ENCODE measurements at regions not wholly inside any gene's neighbourhood (a gene's known extent, or its start where the extent isn't known, plus 50 kb on each side); places are given as distances from the start of the nearest gene placed in this dataset.
A peak's percentile ranks its signal among the peaks of the same experiment; 100 is the strongest.

DNA sequence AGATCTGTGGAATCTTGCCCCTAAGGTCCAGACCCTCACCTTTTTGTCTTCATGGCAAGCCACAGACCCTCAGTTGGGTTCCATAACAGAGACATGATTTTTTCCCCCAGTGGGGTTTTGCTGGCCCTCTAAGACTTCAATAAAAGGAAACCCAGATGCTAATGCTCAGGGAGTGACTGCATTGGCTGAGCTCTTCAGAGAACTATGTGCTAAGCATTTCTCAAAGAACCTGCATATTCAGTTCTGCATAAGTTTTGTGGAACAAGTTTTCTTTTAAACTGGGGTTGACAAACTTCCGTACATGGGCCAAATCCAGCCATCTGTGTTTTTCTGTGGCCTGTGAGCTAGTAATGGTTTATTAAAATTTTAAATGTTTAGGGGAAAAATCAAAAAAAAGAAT is 159.8 kb upstream of the GDNF start:
- no CpG with 5 or more reads among the region's 1 CpG for WGBS (ENCODE audit: extremely low coverage, insufficient coverage, low lambda C conversion rate)
- no peaks in the 10 kb centered on the region for H3K27me3 ChIP-seq (ENCODE audit: insufficient read depth, low read length, poor library complexity)

DNA sequence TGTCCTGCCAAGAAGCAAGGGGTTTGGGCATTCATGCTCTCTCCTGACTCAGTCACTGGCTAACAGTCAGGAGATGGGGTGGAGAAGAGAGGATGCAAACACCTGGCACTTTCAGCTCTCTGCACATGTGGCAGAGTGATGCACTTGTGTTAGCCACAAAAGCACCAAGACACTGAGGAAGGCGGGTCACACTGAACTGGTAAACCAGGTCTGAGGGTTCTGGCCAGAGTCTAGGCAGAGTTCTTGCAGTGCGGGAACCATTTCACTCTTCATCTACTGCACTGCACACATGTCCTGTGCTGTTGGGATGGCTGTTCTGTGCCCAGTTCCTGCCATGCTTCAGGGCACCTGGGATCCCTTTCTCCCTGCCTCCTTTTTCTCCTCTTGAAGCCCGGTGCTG is 157.1 kb upstream of the GDNF start:
- no peaks in the 10 kb centered on the region for H3K27me3 ChIP-seq (ENCODE audit: insufficient read depth, low read length, poor library complexity)
- H2AK5ac ChIP-seq (ENCODE audit: low read length), result no peak overlapping the region
- H4K8ac ChIP-seq (ENCODE audit: low read depth, low read length), result no peak overlapping the region
- H3K79me1 ChIP-seq (ENCODE audit: low read length), result no peaks in the 10 kb centered on the region
- no CpG with 5 or more reads among the region's 3 CpGs for WGBS (ENCODE audit: extremely low coverage, insufficient coverage, low lambda C conversion rate)
- H3K23ac ChIP-seq (ENCODE audit: low read length), result no peak overlapping the region
- peaks cover 7% of the 10 kb centered on the region for H3K4me1 ChIP-seq (ENCODE audit: control insufficient read depth, low read depth, low read length)
- H3K4me2 ChIP-seq (ENCODE audit: low read length), result no peak overlapping the region
- no peak for DNase-seq
- no peak overlapping the region for H3K4me3 ChIP-seq (ENCODE audit: low read length)
- no peak overlapping the region for H2BK15ac ChIP-seq (replicated peaks; ENCODE audit: low read depth)
- H3K56ac ChIP-seq (ENCODE audit: low read length), result no peak overlapping the region
- no peak overlapping the region for H2BK5ac ChIP-seq (ENCODE audit: low read length)
- H3K18ac ChIP-seq (ENCODE audit: low read length), result no peak overlapping the region
- no peak overlapping the region for H2BK120ac ChIP-seq (ENCODE audit: low read depth, low read length)
- H4K5ac ChIP-seq (ENCODE audit: low read length), result no peak overlapping the region
- no peaks in the 10 kb centered on the region for H3K79me2 ChIP-seq (ENCODE audit: control insufficient read depth, insufficient read depth, low read length)
- H3K36me3 ChIP-seq (ENCODE audit: control insufficient read depth, insufficient read depth, low read length), result no peaks in the 10 kb centered on the region
- H3K4ac ChIP-seq (ENCODE audit: low read depth, low read length), result no peak overlapping the region
- H3K27ac ChIP-seq (ENCODE audit: low read depth, low read length), result no peak overlapping the region
- no peak overlapping the region for H3K9ac ChIP-seq (ENCODE audit: low read length)

More for the DNA sequence above, 159.8 kb upstream of the GDNF start:
- no peak overlapping the region for H3K9ac ChIP-seq (ENCODE audit: low read length)
- no peak overlapping the region for H3K4me3 ChIP-seq (ENCODE audit: low read length)
- no peak overlapping the region for H2BK5ac ChIP-seq (ENCODE audit: low read length)
- H3K56ac ChIP-seq (ENCODE audit: low read length), result no peak overlapping the region
- no peak overlapping the region for H3K23ac ChIP-seq (ENCODE audit: low read length)
- H2AK5ac ChIP-seq (ENCODE audit: low read length), result no peak overlapping the region
- no peak overlapping the region for H4K5ac ChIP-seq (ENCODE audit: low read length)
- H3K27ac ChIP-seq (ENCODE audit: low read depth, low read length), result no peak overlapping the region
- no peak overlapping the region for H3K4ac ChIP-seq (ENCODE audit: low read depth, low read length)
- no peak overlapping the region for H2BK15ac ChIP-seq (replicated peaks; ENCODE audit: low read depth)
- DNase-seq, result no peak
- peaks cover 5% of the 10 kb centered on the region for H3K4me1 ChIP-seq (ENCODE audit: control insufficient read depth, low read depth, low read length)
- no peak overlapping the region for H4K8ac ChIP-seq (ENCODE audit: low read depth, low read length)
- H3K79me1 ChIP-seq (ENCODE audit: low read length), result no peaks in the 10 kb centered on the region
- H3K79me2 ChIP-seq (ENCODE audit: control insufficient read depth, insufficient read depth, low read length), result no peaks in the 10 kb centered on the region
- no peak overlapping the region for H3K4me2 ChIP-seq (ENCODE audit: low read length)
- H2BK120ac ChIP-seq (ENCODE audit: low read depth, low read length), result no peak overlapping the region
- H3K18ac ChIP-seq (ENCODE audit: low read length), result no peak overlapping the region
- H3K36me3 ChIP-seq (ENCODE audit: control insufficient read depth, insufficient read depth, low read length), result no peaks in the 10 kb centered on the region

DNA sequence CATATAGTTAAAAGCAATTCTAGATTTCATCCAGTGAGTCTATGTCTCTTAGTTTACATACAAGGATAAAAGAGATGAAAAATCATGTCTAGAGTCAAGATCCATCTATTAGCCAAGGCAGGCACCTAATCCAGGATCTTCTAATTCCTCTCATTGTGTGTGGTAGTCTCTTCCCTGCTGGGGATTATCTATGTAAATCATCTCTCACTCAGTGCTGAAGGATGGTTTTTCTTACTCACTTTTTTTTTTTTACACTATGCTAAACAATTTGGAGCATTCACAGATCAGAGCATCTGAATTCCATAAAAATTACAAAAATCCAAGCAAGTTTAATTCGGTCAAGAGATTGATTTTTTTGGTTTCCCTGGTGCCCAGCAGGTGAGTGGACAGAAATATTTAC is 154.9 kb upstream of the GDNF start:
- H3K27ac ChIP-seq (ENCODE audit: low read depth, low read length), result no peak overlapping the region
- H2BK15ac ChIP-seq (replicated peaks; ENCODE audit: low read depth), result no peak overlapping the region
- H2BK120ac ChIP-seq (ENCODE audit: low read depth, low read length), result no peak overlapping the region
- H3K36me3 ChIP-seq (ENCODE audit: control insufficient read depth, insufficient read depth, low read length), result no peaks in the 10 kb centered on the region
- H3K56ac ChIP-seq (ENCODE audit: low read length), result no peak overlapping the region
- H3K79me1 ChIP-seq (ENCODE audit: low read length), result no peaks in the 10 kb centered on the region
- H4K8ac ChIP-seq (ENCODE audit: low read depth, low read length), result no peak overlapping the region
- H3K4me1 ChIP-seq (ENCODE audit: control insufficient read depth, low read depth, low read length), result peaks cover 7% of the 10 kb centered on the region
- H3K79me2 ChIP-seq (ENCODE audit: control insufficient read depth, insufficient read depth, low read length), result no peaks in the 10 kb centered on the region
- no peaks in the 10 kb centered on the region for H3K27me3 ChIP-seq (ENCODE audit: insufficient read depth, low read length, poor library complexity)
- H3K4me2 ChIP-seq (ENCODE audit: low read length), result no peak overlapping the region
- H3K23ac ChIP-seq (ENCODE audit: low read length), result no peak overlapping the region
- no peak overlapping the region for H3K4me3 ChIP-seq (ENCODE audit: low read length)
- H2AK5ac ChIP-seq (ENCODE audit: low read length), result no peak overlapping the region
- H3K18ac ChIP-seq (ENCODE audit: low read length), result no peak overlapping the region
- no peak overlapping the region for H2BK5ac ChIP-seq (ENCODE audit: low read length)
- peak; percentile 71 for DNase-seq
- no CpG with 5 or more reads among the region's 1 CpG for WGBS (ENCODE audit: extremely low coverage, insufficient coverage, low lambda C conversion rate)
- no peak overlapping the region for H3K9ac ChIP-seq (ENCODE audit: low read length)
- no peak overlapping the region for H4K5ac ChIP-seq (ENCODE audit: low read length)
- H3K4ac ChIP-seq (ENCODE audit: low read depth, low read length), result no peak overlapping the region

DNA sequence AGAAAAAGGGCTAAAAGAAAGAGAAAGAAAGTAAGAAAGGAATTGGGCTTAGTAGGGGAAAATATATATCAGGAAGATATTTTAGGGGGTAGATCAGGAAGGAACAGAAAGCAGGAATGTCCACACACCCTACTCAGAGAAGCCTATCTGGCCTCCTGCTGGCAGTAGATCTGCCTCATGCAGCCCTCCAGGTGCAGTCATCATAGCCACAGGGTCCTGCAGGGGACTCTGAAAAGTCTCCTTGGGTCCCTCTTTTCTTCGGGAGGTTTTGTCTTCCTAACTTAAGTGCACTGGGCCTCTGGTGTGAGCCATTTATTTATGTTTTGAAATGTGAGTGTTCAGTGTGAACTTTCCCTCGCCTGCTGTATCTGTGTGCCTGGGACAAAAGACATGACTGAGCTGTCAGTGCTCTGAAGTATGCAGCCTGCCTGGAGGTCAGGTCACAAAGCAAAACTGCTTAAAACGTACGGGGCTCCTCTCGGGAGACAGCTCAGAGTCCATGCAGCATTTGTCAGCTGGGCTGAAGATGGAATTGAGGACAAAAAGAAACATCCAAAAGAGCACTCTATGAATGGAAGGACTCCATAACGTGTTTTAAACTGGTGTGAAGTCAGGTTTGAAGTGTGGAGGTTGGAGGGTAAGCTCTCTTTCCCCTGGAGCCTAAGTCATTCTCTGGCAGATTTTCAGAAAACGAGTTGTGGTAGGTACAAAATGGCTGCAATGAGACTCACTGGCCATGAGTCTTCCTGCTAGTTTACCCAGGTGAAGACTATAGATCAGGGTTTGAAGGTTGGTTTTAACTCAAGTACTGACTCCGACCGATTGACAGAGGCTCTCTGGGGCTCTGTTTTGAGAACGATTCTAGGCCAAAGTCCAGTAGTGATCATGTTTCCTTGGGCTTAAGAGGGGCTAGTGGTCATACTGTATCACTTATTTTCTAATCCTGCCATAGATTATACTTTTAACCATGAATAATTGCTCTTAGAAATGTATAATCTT is 151.8 kb upstream of the GDNF start:
- Histone ChIP-seq H3K27me3 (ENCODE audit: insufficient read depth, low read length, poor library complexity) (no peaks in the 10 kb centered on the region), H3K79me1 (ENCODE audit: low read length) (no peaks in the 10 kb centered on the region)
- DNase-seq, result peak; percentile 35

DNA sequence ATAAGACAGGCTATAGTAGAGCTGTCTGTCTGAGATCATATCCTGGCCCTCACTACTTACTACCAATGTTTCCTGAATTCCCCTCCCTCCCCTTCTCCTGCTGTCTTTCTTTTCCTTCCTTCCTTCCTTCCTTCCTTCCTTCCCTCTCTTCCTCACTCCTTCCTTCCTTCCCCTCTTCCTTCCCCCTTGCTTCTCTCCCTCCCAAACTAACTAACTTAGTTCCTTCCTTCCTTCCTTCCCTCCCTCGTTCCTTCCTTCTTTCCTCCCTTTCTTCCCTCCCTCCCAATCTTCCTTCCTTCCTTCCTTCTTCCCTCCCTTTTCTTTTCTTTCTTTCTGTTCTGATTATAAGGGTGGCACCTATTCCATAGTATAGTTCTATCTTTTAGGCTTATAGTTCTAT is 150.0 kb upstream of the GDNF start:
- Histone ChIP-seq H3K4me3 (ENCODE audit: low read length) (no peak overlapping the region), H3K56ac (ENCODE audit: low read length) (no peak overlapping the region), H4K5ac (ENCODE audit: low read length) (no peak overlapping the region), H3K79me2 (ENCODE audit: control insufficient read depth, insufficient read depth, low read length) (no peaks in the 10 kb centered on the region), H3K36me3 (ENCODE audit: control insufficient read depth, insufficient read depth, low read length) (no peaks in the 10 kb centered on the region), H2BK5ac (ENCODE audit: low read length) (no peak overlapping the region), H2AK5ac (ENCODE audit: low read length) (no peak overlapping the region), H4K8ac (ENCODE audit: low read depth, low read length) (no peak overlapping the region), H2BK15ac (replicated peaks; ENCODE audit: low read depth) (no peak overlapping the region), H3K4me2 (ENCODE audit: low read length) (no peak overlapping the region), H3K79me1 (ENCODE audit: low read length) (no peaks in the 10 kb centered on the region), H3K18ac (ENCODE audit: low read length) (no peak overlapping the region), H3K27me3 (ENCODE audit: insufficient read depth, low read length, poor library complexity) (no peaks in the 10 kb centered on the region), H3K4me1 (ENCODE audit: control insufficient read depth, low read depth, low read length) (peaks cover 2% of the 10 kb centered on the region), H3K23ac (ENCODE audit: low read length) (no peak overlapping the region), H2BK120ac (ENCODE audit: low read depth, low read length) (no peak overlapping the region), H3K9ac (ENCODE audit: low read length) (no peak overlapping the region), H3K27ac (ENCODE audit: low read depth, low read length) (no peak overlapping the region), H3K4ac (ENCODE audit: low read depth, low read length) (no peak overlapping the region)
- WGBS (ENCODE audit: extremely low coverage, insufficient coverage, low lambda C conversion rate), result 100% methylated on average over 1 of the region's 1 CpG
- DNase-seq, result no peak

More for the DNA sequence above, 151.8 kb upstream of the GDNF start:
- Histone ChIP-seq H3K4ac (ENCODE audit: low read depth, low read length) (no peak overlapping the region), H3K4me1 (ENCODE audit: control insufficient read depth, low read depth, low read length) (peaks cover 7% of the 10 kb centered on the region), H2BK5ac (ENCODE audit: low read length) (no peak overlapping the region), H2AK5ac (ENCODE audit: low read length) (no peak overlapping the region), H3K9ac (ENCODE audit: low read length) (no peak overlapping the region), H4K5ac (ENCODE audit: low read length) (no peak overlapping the region), H3K27ac (ENCODE audit: low read depth, low read length) (no peak overlapping the region), H3K4me2 (ENCODE audit: low read length) (no peak overlapping the region), H3K23ac (ENCODE audit: low read length) (no peak overlapping the region), H3K18ac (ENCODE audit: low read length) (no peak overlapping the region), H2BK15ac (replicated peaks; ENCODE audit: low read depth) (no peak overlapping the region), H4K8ac (ENCODE audit: low read depth, low read length) (no peak overlapping the region), H3K36me3 (ENCODE audit: control insufficient read depth, insufficient read depth, low read length) (no peaks in the 10 kb centered on the region), H3K56ac (ENCODE audit: low read length) (peak overlapping the region; percentile 29), H3K4me3 (ENCODE audit: low read length) (no peak overlapping the region), H3K79me2 (ENCODE audit: control insufficient read depth, insufficient read depth, low read length) (no peaks in the 10 kb centered on the region), H2BK120ac (ENCODE audit: low read depth, low read length) (no peak overlapping the region)
- no CpG with 5 or more reads among the region's 10 CpGs for WGBS (ENCODE audit: extremely low coverage, insufficient coverage, low lambda C conversion rate)

Measured in mesendoderm (in vitro differentiated cells).